Endodermal cell (in vitro differentiated cells): ENCODE measurements at regions not wholly inside any gene's neighbourhood (a gene's known extent, or its start where the extent isn't known, plus 50 kb on each side); places are given as distances from the start of the nearest gene placed in this dataset.

Experiments
- DNase-seq: peaks from one replicate; pipeline ENCODE4 v3.0.0-alpha.2; 2017
- H3K27ac ChIP-seq: 2 replicates; pipeline ENCODE4 v1.5.1; 2013; ENCODE audit warnings: mild to moderate bottlenecking, low read depth, low read length, moderate library complexity
- H3K27me3 ChIP-seq: 2 replicates; pipeline ENCODE4 v1.6.1; 2013; ENCODE audit warnings: mild to moderate bottlenecking, low read length, moderate library complexity; ENCODE audit not compliant: insufficient read depth, control insufficient read depth, poor library complexity, severe bottlenecking
- H3K36me3 ChIP-seq: 2 replicates; pipeline ENCODE4 v1.7.0; 2013; ENCODE audit warnings: mild to moderate bottlenecking, low read length, moderate library complexity; ENCODE audit not compliant: control insufficient read depth, insufficient read depth
- H3K4me1 ChIP-seq: one replicate; pipeline ENCODE4 v1.7.0; 2013; ENCODE audit warnings: low read length; ENCODE audit not compliant: control insufficient read depth, insufficient read depth
- H3K4me3 ChIP-seq: 2 replicates; pipeline ENCODE4 v1.5.1; 2013; ENCODE audit warnings: mild to moderate bottlenecking, low read length, moderate library complexity
- H3K9ac ChIP-seq: 2 replicates; pipeline ENCODE4 v1.6.1; 2013; ENCODE audit warnings: mild to moderate bottlenecking, low read length, moderate library complexity; ENCODE audit not compliant: poor library complexity, severe bottlenecking; ENCODE audit errors: extremely low read depth
- H3K9me3 ChIP-seq: 2 replicates; pipeline ENCODE4 v1.6.1; 2013; ENCODE audit warnings: mild to moderate bottlenecking, low read length, moderate library complexity; ENCODE audit not compliant: control insufficient read depth
- H3K27ac Mint-ChIP-seq: 2 replicates; pipeline ENCODE4 v1.8.0; 2020; ENCODE audit warnings: mixed read lengths
- H3K27me3 Mint-ChIP-seq: 2 replicates; pipeline ENCODE4 v1.8.0; 2021; ENCODE audit warnings: mild to moderate bottlenecking, mixed read lengths; ENCODE audit not compliant: insufficient read depth
- H3K36me3 Mint-ChIP-seq: 2 replicates; pipeline ENCODE4 v1.8.0; 2020; ENCODE audit warnings: low read depth, mixed read lengths
- H3K4me1 Mint-ChIP-seq: 2 replicates; pipeline ENCODE4 v1.8.0; 2020; ENCODE audit warnings: mixed read lengths
- H3K4me3 Mint-ChIP-seq: 2 replicates; pipeline ENCODE4 v1.8.0; 2020; ENCODE audit warnings: mild to moderate bottlenecking, moderate library complexity, mixed read lengths
- H3K9me3 Mint-ChIP-seq: 2 replicates; pipeline ENCODE4 v1.8.0; 2020; ENCODE audit warnings: mild to moderate bottlenecking, mixed read lengths
- CTCF ChIP-seq: fragments of 200-600 bp; sonication (generic); conservative IDR thresholded peaks from 2 replicates; pipeline ENCODE4 v1.5.0; 2021; ENCODE audit warnings: antibody characterized with exemption, mild to moderate bottlenecking
- WGBS, 2 experiments: methylation state at CpG; one replicate each; pipeline versions ENCODE4 v1.1.5 to v1.1.7; 2013; ENCODE audit warnings: missing lambda C conversion rate in 2 of 2, mixed read lengths in 1 of 2; ENCODE audit not compliant: insufficient coverage in 1 of 2, insufficient read length in 1 of 2; 5-methylcytosine and 5-hydroxymethylcytosine counted together

GRCh38 chr19:16013181-16013850 is 63.0 kb upstream of the TPM4 start:
- no peak overlapping the region for H3K9ac ChIP-seq
- WGBS, 2 experiments = 86 to 88% methylated on average over 9 to 11 of the region's 11 CpGs
- Mint-ChIP-seq H3K9me3 (peaks cover 85% of the 10 kb centered on the region), H3K36me3 (no peaks in the 10 kb centered on the region), H3K4me1 (no peaks in the 10 kb centered on the region), H3K27me3 (no peaks in the 10 kb centered on the region), H3K4me3 (no peak overlapping the region), H3K27ac (no peak overlapping the region)
- TF ChIP-seq CTCF = no peak
- H3K27ac ChIP-seq = no peak overlapping the region
- H3K4me1 ChIP-seq = no peaks in the 10 kb centered on the region
- DNase-seq = no peak
- no peaks in the 10 kb centered on the region for H3K27me3 ChIP-seq
- H3K36me3 ChIP-seq = no peaks in the 10 kb centered on the region
- no peaks in the 10 kb centered on the region for H3K9me3 ChIP-seq
- no peak overlapping the region for H3K4me3 ChIP-seq

- Mint-ChIP-seq H3K36me3 (no peaks in the 10 kb centered on the region), H3K4me1 (no peaks in the 10 kb centered on the region), H3K9me3 (peaks cover 89% of the 10 kb centered on the region), H3K27me3 (no peaks in the 10 kb centered on the region), H3K27ac (no peak overlapping the region), H3K4me3 (no peak overlapping the region)
- Histone ChIP-seq H3K9me3 (no peaks in the 10 kb centered on the region), H3K36me3 (no peaks in the 10 kb centered on the region), H3K4me1 (no peaks in the 10 kb centered on the region), H3K9ac (no peak overlapping the region), H3K27me3 (no peaks in the 10 kb centered on the region), H3K4me3 (no peak overlapping the region), H3K27ac (no peak overlapping the region)
- TF ChIP-seq CTCF = no peak
- no peak for DNase-seq
- WGBS, 2 experiments = 87 to 91% methylated on average over 24 to 30 of the region's 31 CpGs
Measured at GRCh38 chr19:16013851-16014840, 62.1 kb upstream of the TPM4 start.

- Histone ChIP-seq H3K9me3 (no peaks in the 10 kb centered on the region), H3K27me3 (no peaks in the 10 kb centered on the region), H3K36me3 (no peaks in the 10 kb centered on the region), H3K27ac (no peak overlapping the region), H3K9ac (no peak overlapping the region), H3K4me3 (no peak overlapping the region), H3K4me1 (no peaks in the 10 kb centered on the region)
- 82 to 90% methylated on average over 13 to 19 of the region's 19 CpGs for WGBS, 2 experiments
- Mint-ChIP-seq H3K9me3 (peaks cover 89% of the 10 kb centered on the region), H3K27me3 (no peaks in the 10 kb centered on the region), H3K4me3 (no peak overlapping the region), H3K36me3 (no peaks in the 10 kb centered on the region), H3K4me1 (no peaks in the 10 kb centered on the region), H3K27ac (no peak overlapping the region)
- no peak for DNase-seq
- no peak for TF ChIP-seq CTCF
Measured at GRCh38 chr19:16014923-16015804, 61.1 kb upstream of the TPM4 start.
